HL-60 (cell line): ENCODE measurements at regions not wholly inside any gene's neighbourhood (a gene's known extent, or its start where the extent isn't known, plus 50 kb on each side); places are given as distances from the start of the nearest gene placed in this dataset.

Experiments used
- DNase-seq, 2 experiments: peaks; one replicate each; pipeline ENCODE4 v3.0.0-alpha.2; 2010 to 2020; ENCODE audit warnings: low read depth in 1 of 2, low spot score in 1 of 2
- H3K27ac ChIP-seq: fragments of 250-450 bp; sonication (Bioruptor Pico); replicated peaks from 2 replicates; pipeline ENCODE4 v1.5.1; 2020; ENCODE audit warnings: mild to moderate bottlenecking, moderate library complexity
- H3K27me3 ChIP-seq: fragments of 250-450 bp; sonication (Bioruptor Pico); 2 replicates; pipeline ENCODE4 v1.5.1; 2021; ENCODE audit warnings: mild to moderate bottlenecking, moderate library complexity; ENCODE audit not compliant: insufficient read depth, poor library complexity, severe bottlenecking
- H3K4me3 ChIP-seq: replicated peaks from 2 replicates; pipeline ENCODE4 v1.5.1; 2011; ENCODE audit warnings: mild to moderate bottlenecking, control low read depth, low read length; ENCODE audit not compliant: insufficient read depth
- GABPA ChIP-seq: IDR thresholded peaks from 2 replicates; pipeline ENCODE4 v1.6.1; 2012; ENCODE audit warnings: low read depth
- POLR2AphosphoS5 ChIP-seq: IDR thresholded peaks from 2 replicates; pipeline ENCODE4 v1.6.1; 2012; ENCODE audit warnings: low read depth
- SPI1 ChIP-seq: IDR thresholded peaks from 2 replicates; pipeline ENCODE4 v1.6.1; 2012; ENCODE audit warnings: low read depth, mild to moderate bottlenecking, borderline replicate concordance
- TF ChIP-seq, protein P1 (sequence below): IDR thresholded peaks from 2 replicates; pipeline ENCODE4 v1.6.1; 2012; ENCODE audit warnings: low read depth; ENCODE audit not compliant: insufficient replicate concordance
- TF ChIP-seq, protein P2 (sequence below): IDR thresholded peaks from one replicate; pipeline ENCODE4 v1.5.1; 2011; ENCODE audit warnings: low read length, control low read depth, inconsistent platforms; ENCODE audit not compliant: insufficient read depth

DNA sequence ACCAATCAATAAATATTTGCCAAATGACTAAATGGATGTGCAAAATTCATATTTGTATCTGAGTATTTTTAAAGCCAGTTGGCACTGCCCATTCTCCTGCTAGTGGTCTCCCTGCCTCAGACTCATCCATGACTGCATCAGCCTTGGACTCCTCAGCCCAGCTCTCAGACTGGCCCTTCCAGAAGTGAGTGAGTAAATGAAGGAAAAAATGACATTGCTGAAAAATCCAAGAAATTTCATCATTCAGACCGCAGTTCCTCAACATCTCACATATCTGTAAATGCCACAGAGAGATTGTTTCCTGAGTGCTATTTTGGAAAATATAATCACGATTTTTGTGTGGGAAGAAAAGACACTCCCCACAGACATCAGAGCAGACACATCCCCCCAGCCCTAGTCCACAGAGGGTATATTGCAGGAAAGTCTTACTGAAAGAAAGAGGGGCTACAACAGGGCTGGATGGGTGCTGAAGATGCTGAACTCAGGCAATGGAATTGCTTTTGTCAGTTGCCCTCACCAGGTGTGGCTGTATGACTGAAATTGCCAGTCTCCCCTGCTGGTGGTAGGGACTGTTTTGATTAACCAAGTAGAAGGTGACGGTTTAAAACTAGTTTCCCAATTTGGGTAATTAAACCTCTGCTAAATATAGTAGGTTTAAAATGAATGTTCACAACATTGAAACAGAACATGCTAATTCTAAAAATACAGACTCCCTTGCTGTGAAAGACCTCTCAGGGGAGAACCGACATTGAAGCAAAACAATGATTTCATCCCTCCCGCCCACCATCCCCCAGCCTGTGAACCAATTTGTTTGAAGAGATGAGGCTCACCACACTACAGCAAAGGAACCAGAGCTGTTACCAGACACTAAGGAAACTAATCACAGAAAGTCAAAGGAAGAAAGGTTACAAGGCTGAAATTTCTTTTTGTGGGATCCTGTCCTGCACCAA lies 158.8 kb downstream of the DEPDC1B start:
- H3K27me3 ChIP-seq = no peaks in the 10 kb centered on the region
- DNase-seq = no peak
- H3K4me3 ChIP-seq = no peak overlapping the region
- H3K27ac ChIP-seq = no peak overlapping the region
- no peak for TF ChIP-seq GABPA
- TF ChIP-seq, protein P1, sequence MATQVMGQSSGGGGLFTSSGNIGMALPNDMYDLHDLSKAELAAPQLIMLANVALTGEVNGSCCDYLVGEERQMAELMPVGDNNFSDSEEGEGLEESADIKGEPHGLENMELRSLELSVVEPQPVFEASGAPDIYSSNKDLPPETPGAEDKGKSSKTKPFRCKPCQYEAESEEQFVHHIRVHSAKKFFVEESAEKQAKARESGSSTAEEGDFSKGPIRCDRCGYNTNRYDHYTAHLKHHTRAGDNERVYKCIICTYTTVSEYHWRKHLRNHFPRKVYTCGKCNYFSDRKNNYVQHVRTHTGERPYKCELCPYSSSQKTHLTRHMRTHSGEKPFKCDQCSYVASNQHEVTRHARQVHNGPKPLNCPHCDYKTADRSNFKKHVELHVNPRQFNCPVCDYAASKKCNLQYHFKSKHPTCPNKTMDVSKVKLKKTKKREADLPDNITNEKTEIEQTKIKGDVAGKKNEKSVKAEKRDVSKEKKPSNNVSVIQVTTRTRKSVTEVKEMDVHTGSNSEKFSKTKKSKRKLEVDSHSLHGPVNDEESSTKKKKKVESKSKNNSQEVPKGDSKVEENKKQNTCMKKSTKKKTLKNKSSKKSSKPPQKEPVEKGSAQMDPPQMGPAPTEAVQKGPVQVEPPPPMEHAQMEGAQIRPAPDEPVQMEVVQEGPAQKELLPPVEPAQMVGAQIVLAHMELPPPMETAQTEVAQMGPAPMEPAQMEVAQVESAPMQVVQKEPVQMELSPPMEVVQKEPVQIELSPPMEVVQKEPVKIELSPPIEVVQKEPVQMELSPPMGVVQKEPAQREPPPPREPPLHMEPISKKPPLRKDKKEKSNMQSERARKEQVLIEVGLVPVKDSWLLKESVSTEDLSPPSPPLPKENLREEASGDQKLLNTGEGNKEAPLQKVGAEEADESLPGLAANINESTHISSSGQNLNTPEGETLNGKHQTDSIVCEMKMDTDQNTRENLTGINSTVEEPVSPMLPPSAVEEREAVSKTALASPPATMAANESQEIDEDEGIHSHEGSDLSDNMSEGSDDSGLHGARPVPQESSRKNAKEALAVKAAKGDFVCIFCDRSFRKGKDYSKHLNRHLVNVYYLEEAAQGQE = no peak
- TF ChIP-seq SPI1 = no peak
- TF ChIP-seq, protein P2, sequence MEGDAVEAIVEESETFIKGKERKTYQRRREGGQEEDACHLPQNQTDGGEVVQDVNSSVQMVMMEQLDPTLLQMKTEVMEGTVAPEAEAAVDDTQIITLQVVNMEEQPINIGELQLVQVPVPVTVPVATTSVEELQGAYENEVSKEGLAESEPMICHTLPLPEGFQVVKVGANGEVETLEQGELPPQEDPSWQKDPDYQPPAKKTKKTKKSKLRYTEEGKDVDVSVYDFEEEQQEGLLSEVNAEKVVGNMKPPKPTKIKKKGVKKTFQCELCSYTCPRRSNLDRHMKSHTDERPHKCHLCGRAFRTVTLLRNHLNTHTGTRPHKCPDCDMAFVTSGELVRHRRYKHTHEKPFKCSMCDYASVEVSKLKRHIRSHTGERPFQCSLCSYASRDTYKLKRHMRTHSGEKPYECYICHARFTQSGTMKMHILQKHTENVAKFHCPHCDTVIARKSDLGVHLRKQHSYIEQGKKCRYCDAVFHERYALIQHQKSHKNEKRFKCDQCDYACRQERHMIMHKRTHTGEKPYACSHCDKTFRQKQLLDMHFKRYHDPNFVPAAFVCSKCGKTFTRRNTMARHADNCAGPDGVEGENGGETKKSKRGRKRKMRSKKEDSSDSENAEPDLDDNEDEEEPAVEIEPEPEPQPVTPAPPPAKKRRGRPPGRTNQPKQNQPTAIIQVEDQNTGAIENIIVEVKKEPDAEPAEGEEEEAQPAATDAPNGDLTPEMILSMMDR = no peak
- TF ChIP-seq POLR2AphosphoS5 = no peak

DNA sequence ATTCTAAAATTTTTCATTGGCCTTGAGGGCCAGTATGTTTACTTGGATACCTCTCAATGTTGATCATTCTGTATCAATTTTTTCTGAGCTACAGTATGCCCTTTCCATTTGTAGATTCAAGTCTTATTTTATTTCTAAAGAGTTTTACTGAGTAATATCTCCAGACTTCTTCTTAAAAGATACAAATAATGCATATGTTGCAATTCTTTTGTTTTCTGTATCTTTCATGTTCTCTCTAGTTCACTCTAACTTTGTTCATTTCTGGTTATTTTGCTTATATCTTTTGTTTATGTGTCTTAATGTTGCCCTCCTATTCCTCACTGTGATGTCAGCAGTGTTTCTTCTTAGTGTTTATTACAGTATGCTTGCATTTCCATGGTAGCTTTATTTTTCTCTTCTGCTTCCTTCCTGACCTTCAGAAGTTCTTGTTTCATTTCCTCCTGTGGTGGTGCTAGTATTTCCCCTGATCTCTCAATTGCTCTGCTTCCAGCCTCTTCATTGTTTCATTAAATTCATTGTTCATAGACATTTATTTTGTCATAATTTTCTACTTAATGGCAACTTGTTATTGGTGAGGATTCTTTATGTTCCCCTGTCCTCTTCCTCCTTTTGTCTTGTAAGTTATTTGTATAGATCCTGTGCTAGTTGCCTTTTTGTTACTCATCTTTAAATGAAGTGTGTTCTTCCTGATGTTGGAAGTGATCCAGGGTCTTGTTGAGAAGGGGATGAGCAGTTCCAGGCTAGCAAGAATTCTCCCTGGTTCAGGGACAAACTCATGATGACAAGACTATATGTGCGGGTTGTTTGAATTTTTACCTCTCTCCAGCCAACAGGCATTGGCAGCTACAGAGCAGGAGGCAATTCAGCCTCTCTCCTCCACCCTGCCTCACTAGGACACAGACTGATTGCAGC lies 160.8 kb downstream of the DEPDC1B start:
- Histone ChIP-seq H3K4me3 (no peak overlapping the region), H3K27me3 (no peaks in the 10 kb centered on the region), H3K27ac (no peak overlapping the region)
- no peak for DNase-seq
- TF ChIP-seq SPI1 (no peak), GABPA (no peak), POLR2AphosphoS5 (no peak)
- TF ChIP-seq, protein P2 = no peak
- TF ChIP-seq, protein P1 = no peak

DNA sequence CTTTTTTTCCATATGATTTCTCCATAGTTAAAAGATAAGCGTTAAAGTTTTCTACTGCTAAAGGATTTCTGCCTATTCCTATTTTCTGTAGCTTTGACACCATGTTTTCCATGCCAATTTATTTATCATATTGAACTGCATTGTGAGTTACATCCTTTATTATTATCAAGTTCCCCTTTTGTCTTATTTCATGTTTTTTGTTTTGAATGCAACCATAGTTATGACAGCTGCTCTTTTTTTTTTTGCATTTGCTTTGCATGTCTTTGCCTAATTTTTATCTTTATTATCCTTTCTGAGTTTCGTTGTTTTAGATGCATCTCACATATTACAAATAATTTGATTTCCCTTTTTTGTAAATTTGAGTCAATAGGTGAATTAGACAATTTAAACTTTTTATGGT lies 161.5 kb downstream of the DEPDC1B start:
- no peaks in the 10 kb centered on the region for H3K27me3 ChIP-seq
- no peak overlapping the region for H3K27ac ChIP-seq
- no peak for DNase-seq
- TF ChIP-seq GABPA = no peak
- TF ChIP-seq POLR2AphosphoS5 = no peak
- TF ChIP-seq, protein P1 = no peak
- TF ChIP-seq, protein P2 = no peak
- no peak for TF ChIP-seq SPI1
- H3K4me3 ChIP-seq = no peak overlapping the region
